Liver (tissue), 8 donors: ENCODE measurements at regions not wholly inside any gene's neighbourhood (a gene's known extent, or its start where the extent isn't known, plus 50 kb on each side); places are given as distances from the start of the nearest gene placed in this dataset.

Experiments
- DNase-seq: peaks from one replicate; pipeline ENCODE4 v3.0.0-alpha.2; 2017; ENCODE audit warnings: low spot score
- H3K27ac ChIP-seq, 2 donors: one replicate each; pipeline ENCODE4 v1.7.0; 2013; ENCODE audit warnings: inconsistent platforms in 2 of 2, low read length in 2 of 2, control low read depth in 1 of 2, low read depth in 1 of 2, mild to moderate bottlenecking in 1 of 2
- H3K27me3 ChIP-seq, 4 donors: one replicate each; pipeline versions ENCODE4 v1.6.1 to v1.7.0; 2013; ENCODE audit warnings: low read length in 3 of 4, inconsistent platforms in 1 of 4, mild to moderate bottlenecking in 1 of 4, moderate library complexity in 1 of 4; ENCODE audit not compliant: control insufficient read depth in 4 of 4, insufficient read depth in 4 of 4
- H3K36me3 ChIP-seq, 4 donors: one replicate each; pipeline versions ENCODE4 v1.6.1 to v1.7.0; 2013; ENCODE audit warnings: low read length in 3 of 4, mild to moderate bottlenecking in 3 of 4, low read depth in 1 of 4, moderate library complexity in 1 of 4; ENCODE audit not compliant: control insufficient read depth in 4 of 4, insufficient read depth in 3 of 4
- H3K4me1 ChIP-seq, 4 donors: one replicate each; pipeline versions ENCODE4 v1.6.1 to v1.7.0; 2013; ENCODE audit warnings: low read length in 3 of 4, mild to moderate bottlenecking in 3 of 4, moderate library complexity in 1 of 4; ENCODE audit not compliant: control insufficient read depth in 4 of 4, insufficient read depth in 4 of 4
- H3K4me3 ChIP-seq, 3 donors: one replicate each; pipeline versions ENCODE4 v1.6.1 to v1.7.0; 2013; ENCODE audit warnings: low read length in 3 of 3, control low read depth in 1 of 3, low read depth in 1 of 3, mild to moderate bottlenecking in 1 of 3
- H3K9ac ChIP-seq, 2 donors: one replicate each; pipeline ENCODE4 v1.7.0; 2013; ENCODE audit warnings: low read length in 2 of 2, mild to moderate bottlenecking in 2 of 2, moderate library complexity in 2 of 2, control low read depth in 1 of 2, low read depth in 1 of 2
- H3K9me3 ChIP-seq, 4 donors: one replicate each; pipeline versions ENCODE4 v1.6.1 to v1.7.0; 2013; ENCODE audit warnings: low read length in 3 of 4; ENCODE audit not compliant: control insufficient read depth in 4 of 4
- EGR1 ChIP-seq, 2 donors: IDR thresholded peaks; 2 replicates each; pipeline ENCODE4 v1.6.1; 2016 to 2018; ENCODE audit warnings: antibody characterized with exemption in 2 of 2, low read depth in 2 of 2
- FOXA1 ChIP-seq: IDR thresholded peaks from 2 replicates; pipeline ENCODE4 v1.6.1; 2016; ENCODE audit warnings: antibody characterized with exemption
- FOXA2 ChIP-seq: IDR thresholded peaks from 2 replicates; pipeline ENCODE4 v1.6.1; 2016; ENCODE audit warnings: antibody characterized with exemption
- GABPA ChIP-seq, 2 donors: IDR thresholded peaks in 1 of 2; conservative IDR thresholded peaks in 1 of 2; 2 replicates each; pipeline ENCODE4 v1.6.1; 2016; ENCODE audit warnings: antibody characterized with exemption in 2 of 2, mild to moderate bottlenecking in 1 of 2, moderate library complexity in 1 of 2
- HNF4A ChIP-seq, 2 donors: conservative IDR thresholded peaks; 2 replicates each; pipeline ENCODE4 v1.6.1; 2016; ENCODE audit warnings: antibody characterized with exemption in 2 of 2, mild to moderate bottlenecking in 2 of 2
- JUND ChIP-seq, 2 donors: IDR thresholded peaks; 2 replicates each; pipeline ENCODE4 v1.6.1; 2016; ENCODE audit warnings: antibody characterized with exemption in 2 of 2
- NR2F2 ChIP-seq: IDR thresholded peaks from 2 replicates; pipeline ENCODE4 v1.6.1; 2016; ENCODE audit warnings: antibody characterized with exemption
- RAD21 ChIP-seq, 2 donors: IDR thresholded peaks; 2 replicates each; pipeline ENCODE4 v1.6.1; 2016; ENCODE audit warnings: antibody characterized with exemption in 2 of 2, mild to moderate bottlenecking in 2 of 2
- RXRA ChIP-seq, 2 donors: IDR thresholded peaks; 2 replicates each; pipeline ENCODE4 v1.6.1; 2017 to 2018; ENCODE audit warnings: antibody characterized with exemption in 2 of 2, mild to moderate bottlenecking in 1 of 2
- TAF1 ChIP-seq: conservative IDR thresholded peaks from 2 replicates; pipeline ENCODE4 v1.6.1; 2016; ENCODE audit warnings: antibody characterized with exemption, mild to moderate bottlenecking
- YY1 ChIP-seq: IDR thresholded peaks from 2 replicates; pipeline ENCODE4 v1.6.1; 2016; ENCODE audit warnings: antibody characterized with exemption, mild to moderate bottlenecking
- WGBS: extraction: QIAGEN DNeasy Blood & Tissue Kit; methylation state at CpG from one replicate; pipeline ENCODE4 v1.1.7; 2013; 5-methylcytosine and 5-hydroxymethylcytosine counted together
- TF ChIP-seq, protein P1 (sequence below): IDR thresholded peaks from 2 replicates; pipeline ENCODE4 v1.6.1; 2016; ENCODE audit warnings: antibody characterized with exemption
- TF ChIP-seq, protein P2 (sequence below): IDR thresholded peaks from 2 replicates; pipeline ENCODE4 v1.6.1; 2016; ENCODE audit warnings: antibody characterized with exemption, mild to moderate bottlenecking
- TF ChIP-seq, protein P3 (sequence below): IDR thresholded peaks from 2 replicates; pipeline ENCODE4 v1.6.1; 2016; ENCODE audit warnings: antibody characterized with exemption
- TF ChIP-seq, protein P4 (sequence below): fragments of 150-350 bp; IDR thresholded peaks from 2 replicates; pipeline ENCODE4 v1.5.1; 2017; ENCODE audit warnings: improper control_type of control experiment, low read depth, low read length; ENCODE audit not compliant: missing input control
- TF ChIP-seq, protein P5 (sequence below): IDR thresholded peaks from 2 replicates; pipeline ENCODE4 v1.6.1; 2016; ENCODE audit warnings: antibody characterized with exemption
- donor health status: healthy.
- donor health status: healthy.
- donor health status: healthy.
- donor health status: healthy.
- donor health status: healthy.

DNA sequence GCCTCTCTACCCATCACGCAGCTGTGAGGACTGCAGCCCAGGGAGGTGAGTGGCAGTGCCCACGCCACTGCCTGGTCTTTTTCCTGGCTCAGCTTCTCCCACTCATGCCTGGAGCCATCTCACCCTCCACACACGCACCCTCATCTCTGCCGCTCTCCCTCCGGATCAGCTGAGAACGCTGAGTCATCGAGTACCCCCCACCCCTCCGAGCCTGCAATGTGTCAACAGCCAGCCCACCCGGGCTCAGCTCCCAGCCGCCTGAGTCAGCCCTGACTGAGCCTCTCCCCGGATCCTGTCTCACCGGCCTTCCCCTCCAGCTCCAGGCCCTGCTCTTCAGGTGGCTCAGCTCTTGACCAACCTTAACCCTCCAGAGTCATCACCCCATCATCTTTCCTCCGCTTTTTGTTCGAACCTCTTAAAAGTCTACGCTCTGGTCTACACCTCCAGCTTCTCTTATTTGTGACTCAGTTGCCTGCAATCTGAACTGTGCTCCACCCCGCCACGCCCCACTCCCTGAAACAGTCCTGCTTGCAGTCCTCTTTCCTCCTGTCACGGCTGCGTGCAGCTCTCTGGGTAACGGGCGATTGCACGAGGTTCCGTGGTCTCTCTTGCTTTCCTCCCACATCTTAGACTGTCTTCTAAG, 94.4 kb upstream of the ASAP2 start:
- no peak overlapping the region for H3K9ac ChIP-seq
- H3K36me3 ChIP-seq = no peaks in the 10 kb centered on the region
- no peaks in the 10 kb centered on the region for H3K9me3 ChIP-seq
- DNase-seq = no peak
- no peak overlapping the region for H3K27ac ChIP-seq
- no peak overlapping the region for H3K4me3 ChIP-seq
- TF ChIP-seq HNF4A (conservative IDR thresholded peaks at IDR 0.05) (no peak), GABPA (IDR thresholded peaks at IDR 0.05 in 1 of 2, conservative IDR thresholded peaks at IDR 0.05 in 1 of 2) (no peak), TAF1 (no peak), RAD21 (IDR thresholded peaks at IDR 0.05) (no peak), RXRA (IDR thresholded peaks at IDR 0.05) (no peak), NR2F2 (no peak), EGR1 (IDR thresholded peaks at IDR 0.05; ENCODE audit: low read depth in 2 of 2) (no peak), FOXA2 (no peak), JUND (IDR thresholded peaks at IDR 0.05) (no peak), FOXA1 (no peak), YY1 (no peak)
- TF ChIP-seq, protein P1, sequence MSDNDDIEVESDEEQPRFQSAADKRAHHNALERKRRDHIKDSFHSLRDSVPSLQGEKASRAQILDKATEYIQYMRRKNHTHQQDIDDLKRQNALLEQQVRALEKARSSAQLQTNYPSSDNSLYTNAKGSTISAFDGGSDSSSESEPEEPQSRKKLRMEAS = no peak
- TF ChIP-seq, protein P2, sequence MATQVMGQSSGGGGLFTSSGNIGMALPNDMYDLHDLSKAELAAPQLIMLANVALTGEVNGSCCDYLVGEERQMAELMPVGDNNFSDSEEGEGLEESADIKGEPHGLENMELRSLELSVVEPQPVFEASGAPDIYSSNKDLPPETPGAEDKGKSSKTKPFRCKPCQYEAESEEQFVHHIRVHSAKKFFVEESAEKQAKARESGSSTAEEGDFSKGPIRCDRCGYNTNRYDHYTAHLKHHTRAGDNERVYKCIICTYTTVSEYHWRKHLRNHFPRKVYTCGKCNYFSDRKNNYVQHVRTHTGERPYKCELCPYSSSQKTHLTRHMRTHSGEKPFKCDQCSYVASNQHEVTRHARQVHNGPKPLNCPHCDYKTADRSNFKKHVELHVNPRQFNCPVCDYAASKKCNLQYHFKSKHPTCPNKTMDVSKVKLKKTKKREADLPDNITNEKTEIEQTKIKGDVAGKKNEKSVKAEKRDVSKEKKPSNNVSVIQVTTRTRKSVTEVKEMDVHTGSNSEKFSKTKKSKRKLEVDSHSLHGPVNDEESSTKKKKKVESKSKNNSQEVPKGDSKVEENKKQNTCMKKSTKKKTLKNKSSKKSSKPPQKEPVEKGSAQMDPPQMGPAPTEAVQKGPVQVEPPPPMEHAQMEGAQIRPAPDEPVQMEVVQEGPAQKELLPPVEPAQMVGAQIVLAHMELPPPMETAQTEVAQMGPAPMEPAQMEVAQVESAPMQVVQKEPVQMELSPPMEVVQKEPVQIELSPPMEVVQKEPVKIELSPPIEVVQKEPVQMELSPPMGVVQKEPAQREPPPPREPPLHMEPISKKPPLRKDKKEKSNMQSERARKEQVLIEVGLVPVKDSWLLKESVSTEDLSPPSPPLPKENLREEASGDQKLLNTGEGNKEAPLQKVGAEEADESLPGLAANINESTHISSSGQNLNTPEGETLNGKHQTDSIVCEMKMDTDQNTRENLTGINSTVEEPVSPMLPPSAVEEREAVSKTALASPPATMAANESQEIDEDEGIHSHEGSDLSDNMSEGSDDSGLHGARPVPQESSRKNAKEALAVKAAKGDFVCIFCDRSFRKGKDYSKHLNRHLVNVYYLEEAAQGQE = no peak
- TF ChIP-seq, protein P3, sequence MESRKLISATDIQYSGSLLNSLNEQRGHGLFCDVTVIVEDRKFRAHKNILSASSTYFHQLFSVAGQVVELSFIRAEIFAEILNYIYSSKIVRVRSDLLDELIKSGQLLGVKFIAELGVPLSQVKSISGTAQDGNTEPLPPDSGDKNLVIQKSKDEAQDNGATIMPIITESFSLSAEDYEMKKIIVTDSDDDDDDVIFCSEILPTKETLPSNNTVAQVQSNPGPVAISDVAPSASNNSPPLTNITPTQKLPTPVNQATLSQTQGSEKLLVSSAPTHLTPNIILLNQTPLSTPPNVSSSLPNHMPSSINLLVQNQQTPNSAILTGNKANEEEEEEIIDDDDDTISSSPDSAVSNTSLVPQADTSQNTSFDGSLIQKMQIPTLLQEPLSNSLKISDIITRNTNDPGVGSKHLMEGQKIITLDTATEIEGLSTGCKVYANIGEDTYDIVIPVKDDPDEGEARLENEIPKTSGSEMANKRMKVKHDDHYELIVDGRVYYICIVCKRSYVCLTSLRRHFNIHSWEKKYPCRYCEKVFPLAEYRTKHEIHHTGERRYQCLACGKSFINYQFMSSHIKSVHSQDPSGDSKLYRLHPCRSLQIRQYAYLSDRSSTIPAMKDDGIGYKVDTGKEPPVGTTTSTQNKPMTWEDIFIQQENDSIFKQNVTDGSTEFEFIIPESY = no peak
- TF ChIP-seq, protein P4, sequence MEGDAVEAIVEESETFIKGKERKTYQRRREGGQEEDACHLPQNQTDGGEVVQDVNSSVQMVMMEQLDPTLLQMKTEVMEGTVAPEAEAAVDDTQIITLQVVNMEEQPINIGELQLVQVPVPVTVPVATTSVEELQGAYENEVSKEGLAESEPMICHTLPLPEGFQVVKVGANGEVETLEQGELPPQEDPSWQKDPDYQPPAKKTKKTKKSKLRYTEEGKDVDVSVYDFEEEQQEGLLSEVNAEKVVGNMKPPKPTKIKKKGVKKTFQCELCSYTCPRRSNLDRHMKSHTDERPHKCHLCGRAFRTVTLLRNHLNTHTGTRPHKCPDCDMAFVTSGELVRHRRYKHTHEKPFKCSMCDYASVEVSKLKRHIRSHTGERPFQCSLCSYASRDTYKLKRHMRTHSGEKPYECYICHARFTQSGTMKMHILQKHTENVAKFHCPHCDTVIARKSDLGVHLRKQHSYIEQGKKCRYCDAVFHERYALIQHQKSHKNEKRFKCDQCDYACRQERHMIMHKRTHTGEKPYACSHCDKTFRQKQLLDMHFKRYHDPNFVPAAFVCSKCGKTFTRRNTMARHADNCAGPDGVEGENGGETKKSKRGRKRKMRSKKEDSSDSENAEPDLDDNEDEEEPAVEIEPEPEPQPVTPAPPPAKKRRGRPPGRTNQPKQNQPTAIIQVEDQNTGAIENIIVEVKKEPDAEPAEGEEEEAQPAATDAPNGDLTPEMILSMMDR = no peak
- TF ChIP-seq, protein P5, sequence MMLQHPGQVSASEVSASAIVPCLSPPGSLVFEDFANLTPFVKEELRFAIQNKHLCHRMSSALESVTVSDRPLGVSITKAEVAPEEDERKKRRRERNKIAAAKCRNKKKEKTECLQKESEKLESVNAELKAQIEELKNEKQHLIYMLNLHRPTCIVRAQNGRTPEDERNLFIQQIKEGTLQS = no peak
- 80% methylated on average over 23 of the region's 23 CpGs for WGBS
- no peaks in the 10 kb centered on the region for H3K4me1 ChIP-seq
- H3K27me3 ChIP-seq = no peaks in the 10 kb centered on the region
